ENCODE measurements at regions not wholly inside any gene's neighbourhood (a gene's known extent, or its start where the extent isn't known, plus 50 kb on each side); places are given as distances from the start of the nearest gene placed in this dataset.

DNA sequence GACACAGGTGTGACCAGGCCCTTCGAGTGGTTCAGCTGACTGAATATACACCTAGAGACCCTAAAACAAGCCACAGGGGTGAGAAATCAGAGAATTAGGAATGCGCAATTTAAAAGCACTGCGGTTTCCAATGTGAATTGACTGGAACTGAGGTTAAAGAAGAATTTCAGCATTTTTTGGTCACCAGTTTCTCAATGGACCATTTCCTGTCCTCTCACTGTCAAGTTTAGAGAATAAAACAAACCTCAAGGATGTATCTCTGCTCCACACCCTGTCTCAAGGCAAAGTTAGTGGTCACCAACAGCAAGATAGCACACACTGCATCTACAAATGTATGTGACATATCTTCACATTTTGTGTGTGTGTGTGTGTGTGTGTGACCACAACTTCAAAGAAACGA lies 143.8 kb upstream of the MAP3K1 start:
- TF ChIP-seq CTCF (IDR thresholded peaks at IDR 0.05; ENCODE audit: poor library complexity, severe bottlenecking), result no peak
- TF ChIP-seq MXI1 (conservative IDR thresholded peaks at IDR 0.05; ENCODE audit: poor library complexity, severe bottlenecking), result no peak
- TF ChIP-seq, protein P1, sequence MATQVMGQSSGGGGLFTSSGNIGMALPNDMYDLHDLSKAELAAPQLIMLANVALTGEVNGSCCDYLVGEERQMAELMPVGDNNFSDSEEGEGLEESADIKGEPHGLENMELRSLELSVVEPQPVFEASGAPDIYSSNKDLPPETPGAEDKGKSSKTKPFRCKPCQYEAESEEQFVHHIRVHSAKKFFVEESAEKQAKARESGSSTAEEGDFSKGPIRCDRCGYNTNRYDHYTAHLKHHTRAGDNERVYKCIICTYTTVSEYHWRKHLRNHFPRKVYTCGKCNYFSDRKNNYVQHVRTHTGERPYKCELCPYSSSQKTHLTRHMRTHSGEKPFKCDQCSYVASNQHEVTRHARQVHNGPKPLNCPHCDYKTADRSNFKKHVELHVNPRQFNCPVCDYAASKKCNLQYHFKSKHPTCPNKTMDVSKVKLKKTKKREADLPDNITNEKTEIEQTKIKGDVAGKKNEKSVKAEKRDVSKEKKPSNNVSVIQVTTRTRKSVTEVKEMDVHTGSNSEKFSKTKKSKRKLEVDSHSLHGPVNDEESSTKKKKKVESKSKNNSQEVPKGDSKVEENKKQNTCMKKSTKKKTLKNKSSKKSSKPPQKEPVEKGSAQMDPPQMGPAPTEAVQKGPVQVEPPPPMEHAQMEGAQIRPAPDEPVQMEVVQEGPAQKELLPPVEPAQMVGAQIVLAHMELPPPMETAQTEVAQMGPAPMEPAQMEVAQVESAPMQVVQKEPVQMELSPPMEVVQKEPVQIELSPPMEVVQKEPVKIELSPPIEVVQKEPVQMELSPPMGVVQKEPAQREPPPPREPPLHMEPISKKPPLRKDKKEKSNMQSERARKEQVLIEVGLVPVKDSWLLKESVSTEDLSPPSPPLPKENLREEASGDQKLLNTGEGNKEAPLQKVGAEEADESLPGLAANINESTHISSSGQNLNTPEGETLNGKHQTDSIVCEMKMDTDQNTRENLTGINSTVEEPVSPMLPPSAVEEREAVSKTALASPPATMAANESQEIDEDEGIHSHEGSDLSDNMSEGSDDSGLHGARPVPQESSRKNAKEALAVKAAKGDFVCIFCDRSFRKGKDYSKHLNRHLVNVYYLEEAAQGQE (IDR thresholded peaks at IDR 0.05; ENCODE audit: borderline replicate concordance), result no peak
- no peak for TF ChIP-seq EP300 (conservative IDR thresholded peaks at IDR 0.05; ENCODE audit: poor library complexity, severe bottlenecking)
- TF ChIP-seq TAF1 (IDR thresholded peaks at IDR 0.05; ENCODE audit: low read depth), result no peak
- TF ChIP-seq EZH2 (IDR thresholded peaks at IDR 0.05; ENCODE audit: borderline replicate concordance, insufficient read depth, low read length, poor library complexity, severe bottlenecking), result no peak
- TF ChIP-seq RAD21 (conservative IDR thresholded peaks at IDR 0.05), result no peak
- TF ChIP-seq POLR2AphosphoS5 (IDR thresholded peaks at IDR 0.05), result no peak
- TF ChIP-seq SMC3 (conservative IDR thresholded peaks at IDR 0.05; ENCODE audit: poor library complexity), result no peak
- no peak overlapping the region for H3K4me2 ChIP-seq (ENCODE audit: low read length)

DNA sequence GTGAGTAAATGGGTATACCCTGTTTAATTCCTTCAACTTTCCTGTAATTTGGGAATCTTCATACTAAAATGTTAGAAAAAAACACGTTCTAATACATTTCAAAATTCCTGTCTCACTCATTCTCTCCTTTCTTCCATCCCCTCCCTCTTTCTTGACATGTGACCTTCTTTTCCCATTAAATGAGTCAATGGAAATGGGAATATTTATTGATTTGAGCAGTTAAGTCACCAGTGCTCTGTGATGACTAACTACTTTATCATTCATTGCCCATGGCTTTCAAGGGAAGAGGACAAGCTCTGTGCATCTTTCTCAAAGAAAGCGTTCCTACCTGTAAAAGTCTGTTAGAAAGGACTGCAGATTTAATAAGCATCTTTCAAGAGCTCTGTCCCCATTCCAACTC lies 144.4 kb upstream of the MAP3K1 start:
- no peak overlapping the region for H2AFZ ChIP-seq (ENCODE audit: low read depth, low read length)
- H3K9ac ChIP-seq (ENCODE audit: low read length), result no peak overlapping the region
- H3F3A ChIP-seq (ENCODE audit: insufficient read depth, low read length, poor library complexity, severe bottlenecking), result no peaks in the 10 kb centered on the region
- no peaks in the 10 kb centered on the region for H3K79me2 ChIP-seq (replicated peaks; ENCODE audit: insufficient read depth, low read length)
- H4K20me1 ChIP-seq (ENCODE audit: insufficient read depth), result no peaks in the 10 kb centered on the region
- H3K36me3 ChIP-seq (ENCODE audit: insufficient read depth, low read length), result no peaks in the 10 kb centered on the region
- no peak overlapping the region for H3K4me2 ChIP-seq (ENCODE audit: low read length)
- no peak overlapping the region for H3K27ac ChIP-seq (ENCODE audit: low read length)
- no peak overlapping the region for H3K4me3 ChIP-seq (ENCODE audit: low read length)
- no peak for TF ChIP-seq MXI1 (conservative IDR thresholded peaks at IDR 0.05; ENCODE audit: poor library complexity, severe bottlenecking)
- no peak for TF ChIP-seq RAD21 (conservative IDR thresholded peaks at IDR 0.05)
- TF ChIP-seq, protein P1 (IDR thresholded peaks at IDR 0.05; ENCODE audit: borderline replicate concordance), result no peak
- no peak for TF ChIP-seq CTCF (IDR thresholded peaks at IDR 0.05; ENCODE audit: poor library complexity, severe bottlenecking)
- no peak for TF ChIP-seq EP300 (conservative IDR thresholded peaks at IDR 0.05; ENCODE audit: poor library complexity, severe bottlenecking)
- TF ChIP-seq TAF1 (IDR thresholded peaks at IDR 0.05; ENCODE audit: low read depth), result no peak
- TF ChIP-seq SMC3 (conservative IDR thresholded peaks at IDR 0.05; ENCODE audit: poor library complexity), result no peak
- no peak for TF ChIP-seq EZH2 (IDR thresholded peaks at IDR 0.05; ENCODE audit: borderline replicate concordance, insufficient read depth, low read length, poor library complexity, severe bottlenecking)
- no peak for TF ChIP-seq POLR2AphosphoS5 (IDR thresholded peaks at IDR 0.05)
- H3K9me3 ChIP-seq (ENCODE audit: low read length), result no peaks in the 10 kb centered on the region
- H3K27me3 ChIP-seq (ENCODE audit: insufficient read depth, low read depth, low read length), result no peaks in the 10 kb centered on the region
- H3K9me2 ChIP-seq (ENCODE audit: insufficient read depth, low read length), result no peaks in the 10 kb centered on the region

More for the DNA sequence above, 143.8 kb upstream of the MAP3K1 start:
- H3K79me2 ChIP-seq (replicated peaks; ENCODE audit: insufficient read depth, low read length), result no peaks in the 10 kb centered on the region
- no peaks in the 10 kb centered on the region for H3K9me2 ChIP-seq (ENCODE audit: insufficient read depth, low read length)
- H3K27ac ChIP-seq (ENCODE audit: low read length), result no peak overlapping the region
- H3K9ac ChIP-seq (ENCODE audit: low read length), result no peak overlapping the region
- no peaks in the 10 kb centered on the region for H3K27me3 ChIP-seq (ENCODE audit: insufficient read depth, low read depth, low read length)
- H3K9me3 ChIP-seq (ENCODE audit: low read length), result no peaks in the 10 kb centered on the region
- H2AFZ ChIP-seq (ENCODE audit: low read depth, low read length), result no peak overlapping the region
- H3K4me3 ChIP-seq (ENCODE audit: low read length), result no peak overlapping the region
- no peaks in the 10 kb centered on the region for H3F3A ChIP-seq (ENCODE audit: insufficient read depth, low read length, poor library complexity, severe bottlenecking)
- H4K20me1 ChIP-seq (ENCODE audit: insufficient read depth), result no peaks in the 10 kb centered on the region
- H3K36me3 ChIP-seq (ENCODE audit: insufficient read depth, low read length), result no peaks in the 10 kb centered on the region
